ENCODE measurements at regions not wholly inside any gene's neighbourhood (a gene's known extent, or its start where the extent isn't known, plus 50 kb on each side); places are given as distances from the start of the nearest gene placed in this dataset.

- Histone ChIP-seq H3K4me1 (ENCODE audit: low read length) (no peaks in the 10 kb centered on the region), H3K27ac (ENCODE audit: low read length) (no peak overlapping the region), H3K36me3 (replicated peaks; ENCODE audit: low read depth, low read length) (no peaks in the 10 kb centered on the region), H3K9ac (ENCODE audit: low read length) (no peak overlapping the region), H3K27me3 (ENCODE audit: low read depth, low read length) (no peaks in the 10 kb centered on the region), H3K79me2 (ENCODE audit: low read length) (no peaks in the 10 kb centered on the region), H3K4me3 (ENCODE audit: low read length) (no peak overlapping the region), H2AFZ (ENCODE audit: low read depth, low read length) (no peak overlapping the region), H3K9me3 (ENCODE audit: insufficient read depth, low read length) (no peaks in the 10 kb centered on the region), H4K20me1 (ENCODE audit: insufficient read depth, low read length) (no peaks in the 10 kb centered on the region), H3K4me2 (ENCODE audit: low read length) (no peak overlapping the region)
- TF ChIP-seq EZH2phosphoT487 (IDR thresholded peaks at IDR 0.05; ENCODE audit: low read depth) (no peak), CTCF (IDR thresholded peaks at IDR 0.05; ENCODE audit: low read depth, low read length) (no peak)
Observed at GRCh38 chr10:21212912-21213311, 312.6 kb downstream of the SKIDA1 start.

- Histone ChIP-seq H2AFZ (ENCODE audit: low read depth, low read length) (no peak overlapping the region), H3K4me2 (ENCODE audit: low read length) (no peak overlapping the region), H3K79me2 (ENCODE audit: low read length) (no peaks in the 10 kb centered on the region), H3K27me3 (ENCODE audit: low read depth, low read length) (no peaks in the 10 kb centered on the region), H4K20me1 (ENCODE audit: insufficient read depth, low read length) (no peaks in the 10 kb centered on the region), H3K9me3 (ENCODE audit: insufficient read depth, low read length) (no peaks in the 10 kb centered on the region), H3K27ac (ENCODE audit: low read length) (no peak overlapping the region), H3K36me3 (replicated peaks; ENCODE audit: low read depth, low read length) (no peaks in the 10 kb centered on the region), H3K4me3 (ENCODE audit: low read length) (no peak overlapping the region), H3K4me1 (ENCODE audit: low read length) (no peaks in the 10 kb centered on the region), H3K9ac (ENCODE audit: low read length) (no peak overlapping the region)
- TF ChIP-seq CTCF (IDR thresholded peaks at IDR 0.05; ENCODE audit: low read depth, low read length) (no peak), EZH2phosphoT487 (IDR thresholded peaks at IDR 0.05; ENCODE audit: low read depth) (no peak)
Observed at GRCh38 chr10:21212348-21212747, 313.1 kb downstream of the SKIDA1 start.

GRCh38 chr10:21209495-21209894 lies 312.4 kb upstream of the NEBL start:
- no peak overlapping the region for H3K27ac ChIP-seq (ENCODE audit: low read length)

GRCh38 chr10:21208666-21209316 lies 311.7 kb upstream of the NEBL start:
- no peaks in the 10 kb centered on the region for H3K4me1 ChIP-seq (ENCODE audit: low read length)
- no peak overlapping the region for H3K4me3 ChIP-seq (ENCODE audit: low read length)
- no peak overlapping the region for H2AFZ ChIP-seq (ENCODE audit: low read depth, low read length)
- no peak overlapping the region for H3K9ac ChIP-seq (ENCODE audit: low read length)
- no peaks in the 10 kb centered on the region for H3K27me3 ChIP-seq (ENCODE audit: low read depth, low read length)
- H4K20me1 ChIP-seq (ENCODE audit: insufficient read depth, low read length): no peaks in the 10 kb centered on the region
- no peaks in the 10 kb centered on the region for H3K79me2 ChIP-seq (ENCODE audit: low read length)
- H3K9me3 ChIP-seq (ENCODE audit: insufficient read depth, low read length): no peaks in the 10 kb centered on the region
- H3K4me2 ChIP-seq (ENCODE audit: low read length): no peak overlapping the region
- no peak overlapping the region for H3K27ac ChIP-seq (ENCODE audit: low read length)
- no peaks in the 10 kb centered on the region for H3K36me3 ChIP-seq (replicated peaks; ENCODE audit: low read depth, low read length)
- no peak for TF ChIP-seq EZH2phosphoT487 (IDR thresholded peaks at IDR 0.05; ENCODE audit: low read depth)
- no peak for TF ChIP-seq CTCF (IDR thresholded peaks at IDR 0.05; ENCODE audit: low read depth, low read length)

More at GRCh38 chr10:21209495-21209894, 312.4 kb upstream of the NEBL start:
- no peaks in the 10 kb centered on the region for H3K9me3 ChIP-seq (ENCODE audit: insufficient read depth, low read length)
- TF ChIP-seq EZH2phosphoT487 (IDR thresholded peaks at IDR 0.05; ENCODE audit: low read depth): no peak
- no peak for TF ChIP-seq CTCF (IDR thresholded peaks at IDR 0.05; ENCODE audit: low read depth, low read length)
- H3K9ac ChIP-seq (ENCODE audit: low read length): no peak overlapping the region
- no peak overlapping the region for H3K4me2 ChIP-seq (ENCODE audit: low read length)
- H4K20me1 ChIP-seq (ENCODE audit: insufficient read depth, low read length): no peaks in the 10 kb centered on the region
- H3K4me1 ChIP-seq (ENCODE audit: low read length): no peaks in the 10 kb centered on the region
- H3K27me3 ChIP-seq (ENCODE audit: low read depth, low read length): no peaks in the 10 kb centered on the region
- H3K4me3 ChIP-seq (ENCODE audit: low read length): no peak overlapping the region
- H3K79me2 ChIP-seq (ENCODE audit: low read length): no peaks in the 10 kb centered on the region
- H2AFZ ChIP-seq (ENCODE audit: low read depth, low read length): no peak overlapping the region
- H3K36me3 ChIP-seq (replicated peaks; ENCODE audit: low read depth, low read length): no peaks in the 10 kb centered on the region

All from OCI-LY3 (cell line).